HepG2 (cell line): ENCODE measurements at regions not wholly inside any gene's neighbourhood (a gene's known extent, or its start where the extent isn't known, plus 50 kb on each side); places are given as distances from the start of the nearest gene placed in this dataset.

Experiments used
- ATAC-seq: fragments of 200-7000 bp; cut with Tn5 transposase; 3 replicates; pipeline ENCODE4 v1.9.1; 2020; ENCODE audit warnings: mild to moderate bottlenecking, moderate library complexity
- BruUV-seq: library from RNA; stranded (reverse); fragments of 400-500 nt; replicated peaks from 2 replicates; lab custom pipeline; 2021; lab: Mats Ljungman, UMichigan
- CTCF ChIA-PET: fragments of 300-600 bp; formaldehyde crosslinking; extraction: SDS; loops from one replicate; lab custom pipeline; 2021; ENCODE audit warnings: low total read pairs, inconsistent platforms, low intra/inter-chr PET ratio; lab: Yijun Ruan, JAX
- POLR2A ChIA-PET: fragments of 350-600 bp; sonication (Branson Sonifier 250); formaldehyde crosslinking; loops from one replicate; lab custom pipeline; 2020; ENCODE audit warnings: antibody characterized with exemption, inconsistent platforms; lab: Yijun Ruan, JAX
- DNase-seq: peaks from one replicate; pipeline ENCODE4 v3.0.0-alpha.2; 2015; ENCODE audit warnings: low spot score
- FAIRE-seq: peaks from 3 replicates; lab custom pipeline; 2011; peaks lifted over from hg19 to GRCh38; lab: Jason Lieb, UNC
- H2AFZ ChIP-seq: one replicate; pipeline ENCODE4 v1.6.1; 2011; ENCODE audit warnings: low read length, inconsistent platforms
- H3K27ac ChIP-seq: fragments of 300-600 bp; 3 replicates; pipeline ENCODE4 v1.8.0; 2011; ENCODE audit warnings: mixed run types, mild to moderate bottlenecking, mixed read lengths, low read length, inconsistent platforms; ENCODE audit not compliant: insufficient read depth; ENCODE audit errors: extremely low read length
- H3K27me3 ChIP-seq, 2 experiments: fragments of 200-600 bp in 1 of 2; 2 replicates in 1 of 2; 3 replicates in 1 of 2; pipeline versions ENCODE4 v1.6.0 to v1.8.0; 2011; ENCODE audit warnings: low read length in 2 of 2, mild to moderate bottlenecking in 2 of 2, moderate library complexity in 2 of 2, inconsistent platforms in 1 of 2; ENCODE audit not compliant: insufficient read depth in 2 of 2, control insufficient read depth in 1 of 2
- H3K36me3 ChIP-seq, 2 experiments: fragments of 200-600 bp in 1 of 2; replicated peaks in 1 of 2; 2 replicates in 1 of 2; 3 replicates in 1 of 2; pipeline versions ENCODE4 v1.5.1 to v1.8.0; 2011; ENCODE audit warnings: low read length in 2 of 2, inconsistent platforms in 1 of 2; ENCODE audit not compliant: insufficient read depth in 2 of 2, control insufficient read depth in 1 of 2
- H3K4me1 ChIP-seq: 2 replicates; pipeline ENCODE4 v1.5.1; 2012; ENCODE audit warnings: low read length, inconsistent platforms; ENCODE audit not compliant: insufficient read depth
- H3K4me2 ChIP-seq: 2 replicates; pipeline ENCODE4 v1.6.0; 2011; ENCODE audit warnings: low read depth, low read length, inconsistent platforms
- H3K4me3 ChIP-seq, 3 experiments: fragments of 200-600 bp in 1 of 3; sonication (generic), shearing (Covaris generic) in 1 of 3; replicated peaks in 1 of 3; 2 replicates each; pipeline ENCODE4 v1.5.1; 2011 to 2016; ENCODE audit warnings: low read length in 3 of 3, inconsistent platforms in 2 of 3, low read depth in 2 of 3, mild to moderate bottlenecking in 2 of 3, control low read depth in 1 of 3, mixed read lengths in 1 of 3; ENCODE audit not compliant: insufficient read depth in 1 of 3
- H3K79me2 ChIP-seq: one replicate; pipeline ENCODE4 v1.6.1; 2011; ENCODE audit warnings: low read length, inconsistent platforms; ENCODE audit not compliant: insufficient read depth
- H3K9ac ChIP-seq: 2 replicates; pipeline ENCODE4 v1.6.0; 2011; ENCODE audit warnings: mild to moderate bottlenecking, low read depth, low read length, inconsistent platforms; ENCODE audit not compliant: insufficient read depth
- H3K9me3 ChIP-seq: 2 replicates; pipeline ENCODE4 v1.5.1; 2012; ENCODE audit warnings: mild to moderate bottlenecking, low read length
- H4K20me1 ChIP-seq: 2 replicates; pipeline ENCODE4 v1.6.0; 2011; ENCODE audit warnings: inconsistent platforms, mild to moderate bottlenecking, low read length, moderate library complexity; ENCODE audit not compliant: insufficient read depth
- HNRNPLL ChIP-seq: fragments of 200-400 bp; formaldehyde crosslinking; IDR thresholded peaks from 2 replicates; pipeline ENCODE4 v1.6.1; 2017; ENCODE audit warnings: mild to moderate bottlenecking, low read depth, low read length; ENCODE audit not compliant: poor library complexity, severe bottlenecking
- ONECUT2 ChIP-seq: sonication (generic); formaldehyde crosslinking; IDR thresholded peaks from 2 replicates; pipeline ENCODE4 v1.4.0; 2020; ENCODE audit warnings: missing genetic modification reagents
- PHF8 ChIP-seq: sonication (generic); formaldehyde crosslinking; IDR thresholded peaks from 2 replicates; pipeline ENCODE4 v1.5.0; 2020; ENCODE audit warnings: missing genetic modification reagents
- RCOR2 ChIP-seq: IDR thresholded peaks from 2 replicates; pipeline ENCODE4 v1.6.1; 2016; ENCODE audit warnings: missing biosample characterization, missing genetic modification reagents
- SOX5 ChIP-seq: IDR thresholded peaks from 2 replicates; pipeline ENCODE4 v1.6.1; 2016; ENCODE audit warnings: borderline replicate concordance
- TCF7L2 ChIP-seq: IDR thresholded peaks from 2 replicates; pipeline ENCODE4 v1.6.1; 2011; ENCODE audit warnings: mild to moderate bottlenecking, low read depth, low read length, moderate library complexity
- THAP11 ChIP-seq: IDR thresholded peaks from 2 replicates; pipeline ENCODE4 v1.6.1; 2016; ENCODE audit warnings: missing biosample characterization, missing genetic modification reagents
- ZFP37 ChIP-seq: sonication (generic); formaldehyde crosslinking; IDR thresholded peaks from 2 replicates; pipeline ENCODE4 v1.4.0; 2020; ENCODE audit warnings: missing genetic modification reagents, borderline replicate concordance
- ZNF160 ChIP-seq: sonication (generic); formaldehyde crosslinking; IDR thresholded peaks from 2 replicates; pipeline ENCODE4 v1.8.0; 2022; ENCODE audit warnings: mild to moderate bottlenecking, inconsistent platforms, missing genetic modification reagents
- ZNF709 ChIP-seq: sonication (generic); formaldehyde crosslinking; IDR thresholded peaks from 2 replicates; pipeline ENCODE4 v1.5.0; 2020; ENCODE audit warnings: mild to moderate bottlenecking, missing genetic modification reagents
- WGBS: methylation state at CpG from one replicate; pipeline ENCODE4 v1.1.6; 2017; ENCODE audit warnings: low lambda C conversion rate; 5-methylcytosine and 5-hydroxymethylcytosine counted together
- in situ Hi-C: cut with HindIII; loops from 2 replicates; pipeline ENCODE4 v1.10.0; 2017; ENCODE audit warnings: low pct_unique_long_range_greater_than_20kb; ENCODE audit not compliant: extremely low pct_ligation_motif_present
- intact Hi-C: fragments of 100-400 bp; cut with micrococcal nuclease; formaldehyde crosslinking; loops from one replicate; pipeline ENCODE4 v1.10.0; 2022; ENCODE audit not compliant: unreplicated experiment
- TF ChIP-seq, protein P1 (sequence below): sonication (generic); formaldehyde crosslinking; IDR thresholded peaks from 2 replicates; pipeline ENCODE4 v1.4.0; 2020; ENCODE audit warnings: missing genetic modification reagents
- TF ChIP-seq, protein P2 (sequence below): IDR thresholded peaks from 2 replicates; pipeline ENCODE4 v1.6.1; 2012; ENCODE audit warnings: low read length, improper control_type of control experiment
- TF ChIP-seq, protein P3 (sequence below): sonication (generic); formaldehyde crosslinking; IDR thresholded peaks from 2 replicates; pipeline ENCODE4 v1.4.0; 2020; ENCODE audit warnings: missing genetic modification reagents

DNA sequence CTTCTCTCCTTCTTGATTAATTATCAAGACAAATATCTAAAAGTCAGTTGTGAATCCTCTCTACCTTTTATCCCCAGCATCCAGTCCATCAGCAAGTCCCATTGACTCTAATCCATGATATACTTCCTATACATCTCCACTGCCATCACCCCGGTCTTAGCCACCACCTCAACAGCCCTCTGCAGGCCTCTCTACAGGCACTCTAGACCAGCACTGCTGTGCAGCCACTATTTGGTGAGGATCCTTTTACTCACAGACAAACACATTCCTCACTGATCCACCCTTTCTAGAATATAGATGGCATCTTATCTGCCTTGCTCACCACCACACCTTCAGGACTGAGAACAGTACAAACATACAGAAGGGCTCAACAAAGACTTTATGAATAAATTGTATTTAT is 221.7 kb downstream of the RFC3 start:
- TF ChIP-seq RCOR2 (CRISPR knock-in tag) = no peak
- TF ChIP-seq ZNF709 (CRISPR knock-in tag) = no peak
- TF ChIP-seq, protein P1, sequence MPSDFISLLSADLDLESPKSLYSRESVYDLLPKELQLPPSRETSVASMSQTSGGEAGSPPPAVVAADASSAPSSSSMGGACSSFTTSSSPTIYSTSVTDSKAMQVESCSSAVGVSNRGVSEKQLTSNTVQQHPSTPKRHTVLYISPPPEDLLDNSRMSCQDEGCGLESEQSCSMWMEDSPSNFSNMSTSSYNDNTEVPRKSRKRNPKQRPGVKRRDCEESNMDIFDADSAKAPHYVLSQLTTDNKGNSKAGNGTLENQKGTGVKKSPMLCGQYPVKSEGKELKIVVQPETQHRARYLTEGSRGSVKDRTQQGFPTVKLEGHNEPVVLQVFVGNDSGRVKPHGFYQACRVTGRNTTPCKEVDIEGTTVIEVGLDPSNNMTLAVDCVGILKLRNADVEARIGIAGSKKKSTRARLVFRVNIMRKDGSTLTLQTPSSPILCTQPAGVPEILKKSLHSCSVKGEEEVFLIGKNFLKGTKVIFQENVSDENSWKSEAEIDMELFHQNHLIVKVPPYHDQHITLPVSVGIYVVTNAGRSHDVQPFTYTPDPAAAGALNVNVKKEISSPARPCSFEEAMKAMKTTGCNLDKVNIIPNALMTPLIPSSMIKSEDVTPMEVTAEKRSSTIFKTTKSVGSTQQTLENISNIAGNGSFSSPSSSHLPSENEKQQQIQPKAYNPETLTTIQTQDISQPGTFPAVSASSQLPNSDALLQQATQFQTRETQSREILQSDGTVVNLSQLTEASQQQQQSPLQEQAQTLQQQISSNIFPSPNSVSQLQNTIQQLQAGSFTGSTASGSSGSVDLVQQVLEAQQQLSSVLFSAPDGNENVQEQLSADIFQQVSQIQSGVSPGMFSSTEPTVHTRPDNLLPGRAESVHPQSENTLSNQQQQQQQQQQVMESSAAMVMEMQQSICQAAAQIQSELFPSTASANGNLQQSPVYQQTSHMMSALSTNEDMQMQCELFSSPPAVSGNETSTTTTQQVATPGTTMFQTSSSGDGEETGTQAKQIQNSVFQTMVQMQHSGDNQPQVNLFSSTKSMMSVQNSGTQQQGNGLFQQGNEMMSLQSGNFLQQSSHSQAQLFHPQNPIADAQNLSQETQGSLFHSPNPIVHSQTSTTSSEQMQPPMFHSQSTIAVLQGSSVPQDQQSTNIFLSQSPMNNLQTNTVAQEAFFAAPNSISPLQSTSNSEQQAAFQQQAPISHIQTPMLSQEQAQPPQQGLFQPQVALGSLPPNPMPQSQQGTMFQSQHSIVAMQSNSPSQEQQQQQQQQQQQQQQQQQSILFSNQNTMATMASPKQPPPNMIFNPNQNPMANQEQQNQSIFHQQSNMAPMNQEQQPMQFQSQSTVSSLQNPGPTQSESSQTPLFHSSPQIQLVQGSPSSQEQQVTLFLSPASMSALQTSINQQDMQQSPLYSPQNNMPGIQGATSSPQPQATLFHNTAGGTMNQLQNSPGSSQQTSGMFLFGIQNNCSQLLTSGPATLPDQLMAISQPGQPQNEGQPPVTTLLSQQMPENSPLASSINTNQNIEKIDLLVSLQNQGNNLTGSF (CRISPR knock-in tag) = no peak
- no peak for TF ChIP-seq ONECUT2
- TF ChIP-seq PHF8 (CRISPR knock-in tag) = no peak
- TF ChIP-seq, protein P2, sequence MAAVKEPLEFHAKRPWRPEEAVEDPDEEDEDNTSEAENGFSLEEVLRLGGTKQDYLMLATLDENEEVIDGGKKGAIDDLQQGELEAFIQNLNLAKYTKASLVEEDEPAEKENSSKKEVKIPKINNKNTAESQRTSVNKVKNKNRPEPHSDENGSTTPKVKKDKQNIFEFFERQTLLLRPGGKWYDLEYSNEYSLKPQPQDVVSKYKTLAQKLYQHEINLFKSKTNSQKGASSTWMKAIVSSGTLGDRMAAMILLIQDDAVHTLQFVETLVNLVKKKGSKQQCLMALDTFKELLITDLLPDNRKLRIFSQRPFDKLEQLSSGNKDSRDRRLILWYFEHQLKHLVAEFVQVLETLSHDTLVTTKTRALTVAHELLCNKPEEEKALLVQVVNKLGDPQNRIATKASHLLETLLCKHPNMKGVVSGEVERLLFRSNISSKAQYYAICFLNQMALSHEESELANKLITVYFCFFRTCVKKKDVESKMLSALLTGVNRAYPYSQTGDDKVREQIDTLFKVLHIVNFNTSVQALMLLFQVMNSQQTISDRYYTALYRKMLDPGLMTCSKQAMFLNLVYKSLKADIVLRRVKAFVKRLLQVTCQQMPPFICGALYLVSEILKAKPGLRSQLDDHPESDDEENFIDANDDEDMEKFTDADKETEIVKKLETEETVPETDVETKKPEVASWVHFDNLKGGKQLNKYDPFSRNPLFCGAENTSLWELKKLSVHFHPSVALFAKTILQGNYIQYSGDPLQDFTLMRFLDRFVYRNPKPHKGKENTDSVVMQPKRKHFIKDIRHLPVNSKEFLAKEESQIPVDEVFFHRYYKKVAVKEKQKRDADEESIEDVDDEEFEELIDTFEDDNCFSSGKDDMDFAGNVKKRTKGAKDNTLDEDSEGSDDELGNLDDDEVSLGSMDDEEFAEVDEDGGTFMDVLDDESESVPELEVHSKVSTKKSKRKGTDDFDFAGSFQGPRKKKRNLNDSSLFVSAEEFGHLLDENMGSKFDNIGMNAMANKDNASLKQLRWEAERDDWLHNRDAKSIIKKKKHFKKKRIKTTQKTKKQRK = no peak
- TF ChIP-seq TCF7L2 = no peak
- no peak for TF ChIP-seq ZNF160 (CRISPR knock-in tag)
- no peak for TF ChIP-seq SOX5 (CRISPR knock-in tag)
- TF ChIP-seq ZFP37 = no peak
- no peak for TF ChIP-seq HNRNPLL
- no peak for TF ChIP-seq THAP11 (CRISPR knock-in tag)
- TF ChIP-seq, protein P3, sequence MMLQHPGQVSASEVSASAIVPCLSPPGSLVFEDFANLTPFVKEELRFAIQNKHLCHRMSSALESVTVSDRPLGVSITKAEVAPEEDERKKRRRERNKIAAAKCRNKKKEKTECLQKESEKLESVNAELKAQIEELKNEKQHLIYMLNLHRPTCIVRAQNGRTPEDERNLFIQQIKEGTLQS (CRISPR knock-in tag) = no peak
- POLR2A ChIA-PET = no interaction called here
- intact Hi-C loops = no loop called here

More for the DNA sequence above, 221.7 kb downstream of the RFC3 start:
- no peak overlapping the region for H3K9ac ChIP-seq
- no peaks in the 10 kb centered on the region for H4K20me1 ChIP-seq
- H3K27ac ChIP-seq = no peak overlapping the region
- CTCF ChIA-PET = no interaction called here
- 97% methylated on average over 1 of the region's 1 CpG for WGBS
- no peak for ATAC-seq
- no peak for DNase-seq
- H3K4me1 ChIP-seq = peaks cover 48% of the 10 kb centered on the region
- BruUV-seq = no TSS peak
- H3K36me3 ChIP-seq = no peaks in the 10 kb centered on the region
- H3K79me2 ChIP-seq = no peaks in the 10 kb centered on the region
- peaks cover 9% of the 10 kb centered on the region; the same call in 1 of the 2 replicates for H3K9me3 ChIP-seq
- in situ Hi-C loops = no loop called here
- H3K4me2 ChIP-seq = no peak overlapping the region
- no peak for FAIRE-seq
- H3K4me3 ChIP-seq = no peak overlapping the region
- no peak overlapping the region for H2AFZ ChIP-seq
- no peaks in the 10 kb centered on the region for H3K27me3 ChIP-seq
